ENCODE measurements at regions not wholly inside any gene's neighbourhood (a gene's known extent, or its start where the extent isn't known, plus 50 kb on each side); places are given as distances from the start of the nearest gene placed in this dataset.

DNA sequence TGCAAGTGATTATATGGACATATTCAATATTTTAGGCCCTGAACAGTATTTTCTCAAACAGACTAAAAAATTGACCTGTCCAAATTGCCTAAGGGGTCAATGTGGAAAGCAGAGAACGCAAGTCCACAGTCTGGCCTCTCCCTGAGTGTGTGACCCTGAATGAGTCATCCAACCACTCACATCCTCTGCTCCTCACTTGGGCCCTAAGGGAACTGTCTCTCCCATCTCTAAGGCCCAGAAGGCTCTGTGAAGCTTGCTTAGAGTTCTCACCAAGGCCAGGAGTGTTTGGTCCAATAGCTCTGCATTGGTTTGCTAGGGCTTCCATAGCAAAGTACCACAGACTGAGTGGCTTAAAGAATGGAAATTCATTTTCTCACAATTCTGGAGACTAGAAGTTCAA, 155.1 kb downstream of the LSM5 start:
- TF ChIP-seq, protein P1, sequence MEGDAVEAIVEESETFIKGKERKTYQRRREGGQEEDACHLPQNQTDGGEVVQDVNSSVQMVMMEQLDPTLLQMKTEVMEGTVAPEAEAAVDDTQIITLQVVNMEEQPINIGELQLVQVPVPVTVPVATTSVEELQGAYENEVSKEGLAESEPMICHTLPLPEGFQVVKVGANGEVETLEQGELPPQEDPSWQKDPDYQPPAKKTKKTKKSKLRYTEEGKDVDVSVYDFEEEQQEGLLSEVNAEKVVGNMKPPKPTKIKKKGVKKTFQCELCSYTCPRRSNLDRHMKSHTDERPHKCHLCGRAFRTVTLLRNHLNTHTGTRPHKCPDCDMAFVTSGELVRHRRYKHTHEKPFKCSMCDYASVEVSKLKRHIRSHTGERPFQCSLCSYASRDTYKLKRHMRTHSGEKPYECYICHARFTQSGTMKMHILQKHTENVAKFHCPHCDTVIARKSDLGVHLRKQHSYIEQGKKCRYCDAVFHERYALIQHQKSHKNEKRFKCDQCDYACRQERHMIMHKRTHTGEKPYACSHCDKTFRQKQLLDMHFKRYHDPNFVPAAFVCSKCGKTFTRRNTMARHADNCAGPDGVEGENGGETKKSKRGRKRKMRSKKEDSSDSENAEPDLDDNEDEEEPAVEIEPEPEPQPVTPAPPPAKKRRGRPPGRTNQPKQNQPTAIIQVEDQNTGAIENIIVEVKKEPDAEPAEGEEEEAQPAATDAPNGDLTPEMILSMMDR (optimal IDR thresholded peaks at IDR 0.05 in 1 of 3, IDR thresholded peaks at IDR 0.05 in 1 of 3, conservative IDR thresholded peaks at IDR 0.05 in 1 of 3; ENCODE audit: extremely low read depth in 1 of 3, insufficient read depth in 2 of 3, low read length in 3 of 3) = no peak
- TF ChIP-seq EZH2 (IDR thresholded peaks at IDR 0.05; ENCODE audit: low read length) = no peak
